KMS-11 (cell line): ENCODE measurements at regions not wholly inside any gene's neighbourhood (a gene's known extent, or its start where the extent isn't known, plus 50 kb on each side); places are given as distances from the start of the nearest gene placed in this dataset.
"Not testable (repeated sequence)": the region's sequence is repeated elsewhere in the genome, so short reads cannot be mapped to it uniquely, and the experiment has no call there.

ENCODE experiments used
- H2AFZ ChIP-seq: fragments of 200-600 bp; sonication (generic); 2 replicates; pipeline ENCODE4 v1.6.1; 2016; ENCODE audit warnings: antibody characterized with exemption, mixed run types, low read depth
- H3K27ac ChIP-seq: fragments of 200-600 bp; sonication (generic); 2 replicates; pipeline ENCODE4 v1.6.1; 2016; ENCODE audit warnings: mild to moderate bottlenecking, mixed run types
- H3K27me3 ChIP-seq: fragments of 200-600 bp; sonication (generic); 2 replicates; pipeline ENCODE4 v1.6.1; 2017; ENCODE audit warnings: mild to moderate bottlenecking, low read depth, mixed run types, moderate library complexity; ENCODE audit not compliant: insufficient read depth
- H3K36me3 ChIP-seq: fragments of 200-600 bp; sonication (generic); 2 replicates; pipeline ENCODE4 v1.6.1; 2017; ENCODE audit warnings: mild to moderate bottlenecking, mixed run types; ENCODE audit not compliant: insufficient read depth
- H3K4me1 ChIP-seq: fragments of 200-600 bp; sonication (generic); 2 replicates; pipeline ENCODE4 v1.6.1; 2016; ENCODE audit warnings: mild to moderate bottlenecking, low read depth, mixed run types; ENCODE audit not compliant: poor library complexity, severe bottlenecking
- H3K4me2 ChIP-seq: fragments of 200-600 bp; sonication (generic); 2 replicates; pipeline ENCODE4 v1.7.0; 2016; ENCODE audit warnings: mild to moderate bottlenecking, mixed run types
- H3K4me3 ChIP-seq: fragments of 200-600 bp; sonication (generic); IDR thresholded peaks from 2 replicates; pipeline ENCODE4 v1.6.1; 2017; ENCODE audit warnings: low read depth, low read length, mixed read lengths; ENCODE audit not compliant: insufficient read depth
- H3K79me2 ChIP-seq: fragments of 200-600 bp; sonication (generic); 2 replicates; pipeline ENCODE4 v1.6.1; 2016; ENCODE audit warnings: low read depth, mixed run types; ENCODE audit not compliant: insufficient read depth
- H3K9ac ChIP-seq: fragments of 200-600 bp; sonication (generic); 2 replicates; pipeline ENCODE4 v1.6.1; 2016; ENCODE audit warnings: mild to moderate bottlenecking, mixed run types
- H4K20me1 ChIP-seq: fragments of 200-600 bp; sonication (generic); 2 replicates; pipeline ENCODE4 v1.6.1; 2016; ENCODE audit warnings: mild to moderate bottlenecking, mixed run types; ENCODE audit not compliant: insufficient read depth
- TF ChIP-seq, protein P1 (sequence below): fragments of 200-600 bp; sonication (generic); conservative IDR thresholded peaks from 2 replicates; pipeline ENCODE4 v1.6.1; 2017; ENCODE audit warnings: low read depth, mild to moderate bottlenecking, antibody characterized with exemption, low read length, moderate library complexity, mixed read lengths

- Histone ChIP-seq H3K4me1 (no peaks in the 10 kb centered on the region), H3K4me2 (no peak overlapping the region), H3K27ac (no peak overlapping the region), H3K79me2 (no peaks in the 10 kb centered on the region), H3K9ac (no peak overlapping the region), H3K36me3 (no peaks in the 10 kb centered on the region), H3K4me3 (no peak overlapping the region), H3K27me3 (no peaks in the 10 kb centered on the region), H4K20me1 (no peaks in the 10 kb centered on the region), H2AFZ (no peak overlapping the region)
- TF ChIP-seq, protein P1, sequence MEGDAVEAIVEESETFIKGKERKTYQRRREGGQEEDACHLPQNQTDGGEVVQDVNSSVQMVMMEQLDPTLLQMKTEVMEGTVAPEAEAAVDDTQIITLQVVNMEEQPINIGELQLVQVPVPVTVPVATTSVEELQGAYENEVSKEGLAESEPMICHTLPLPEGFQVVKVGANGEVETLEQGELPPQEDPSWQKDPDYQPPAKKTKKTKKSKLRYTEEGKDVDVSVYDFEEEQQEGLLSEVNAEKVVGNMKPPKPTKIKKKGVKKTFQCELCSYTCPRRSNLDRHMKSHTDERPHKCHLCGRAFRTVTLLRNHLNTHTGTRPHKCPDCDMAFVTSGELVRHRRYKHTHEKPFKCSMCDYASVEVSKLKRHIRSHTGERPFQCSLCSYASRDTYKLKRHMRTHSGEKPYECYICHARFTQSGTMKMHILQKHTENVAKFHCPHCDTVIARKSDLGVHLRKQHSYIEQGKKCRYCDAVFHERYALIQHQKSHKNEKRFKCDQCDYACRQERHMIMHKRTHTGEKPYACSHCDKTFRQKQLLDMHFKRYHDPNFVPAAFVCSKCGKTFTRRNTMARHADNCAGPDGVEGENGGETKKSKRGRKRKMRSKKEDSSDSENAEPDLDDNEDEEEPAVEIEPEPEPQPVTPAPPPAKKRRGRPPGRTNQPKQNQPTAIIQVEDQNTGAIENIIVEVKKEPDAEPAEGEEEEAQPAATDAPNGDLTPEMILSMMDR: no peak
Observed at GRCh38 chr12:94916663-94917062, 86.8 kb downstream of the NDUFA12 start.

GRCh38 chr12:94909663-94910062 lies 93.8 kb downstream of the NDUFA12 start:
- Histone ChIP-seq H3K79me2 (no peaks in the 10 kb centered on the region), H3K4me2 (no peak overlapping the region), H2AFZ (no peak overlapping the region), H3K4me3 (no peak overlapping the region), H4K20me1 (no peaks in the 10 kb centered on the region), H3K36me3 (no peaks in the 10 kb centered on the region), H3K27me3 (no peaks in the 10 kb centered on the region), H3K4me1 (no peaks in the 10 kb centered on the region), H3K9ac (no peak overlapping the region), H3K27ac (no peak overlapping the region)
- TF ChIP-seq, protein P1: no peak

DNA sequence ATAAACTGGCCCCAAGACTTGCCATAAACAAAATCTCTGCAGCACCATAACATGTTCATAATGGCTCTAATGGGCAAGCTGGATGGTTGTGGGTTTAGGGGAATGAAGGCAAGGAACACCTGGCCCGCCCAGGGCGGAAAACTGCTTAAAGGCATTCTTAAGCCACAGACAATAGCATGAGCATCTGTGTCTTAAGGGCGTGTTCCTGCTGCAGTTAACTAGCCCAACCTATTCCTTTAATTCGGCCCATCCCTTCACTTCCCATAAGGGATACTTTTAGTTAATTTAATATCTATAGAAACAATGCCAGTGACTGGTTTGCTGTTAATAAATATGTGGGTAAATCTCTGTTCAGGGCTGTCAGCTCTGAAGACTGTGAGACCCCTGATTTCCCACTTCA lies 97.7 kb downstream of the NDUFA12 start:
- not testable (repeated sequence) for H3K27me3 ChIP-seq, H3K36me3 ChIP-seq, H3K27ac ChIP-seq, H3K4me2 ChIP-seq, H3K4me3 ChIP-seq, H3K4me1 ChIP-seq, H4K20me1 ChIP-seq, H2AFZ ChIP-seq, H3K79me2 ChIP-seq, H3K9ac ChIP-seq

- Histone ChIP-seq H3K9ac (no peak overlapping the region), H3K4me1 (no peaks in the 10 kb centered on the region), H3K79me2 (no peaks in the 10 kb centered on the region), H3K4me2 (no peak overlapping the region), H3K36me3 (no peaks in the 10 kb centered on the region), H2AFZ (no peak overlapping the region), H3K4me3 (no peak overlapping the region), H4K20me1 (no peaks in the 10 kb centered on the region), H3K27ac (no peak overlapping the region), H3K27me3 (no peaks in the 10 kb centered on the region)
- TF ChIP-seq, protein P1: no peak
Observed at GRCh38 chr12:94900496-94900895, 103.0 kb downstream of the NDUFA12 start.

- Histone ChIP-seq H3K4me1 (no peaks in the 10 kb centered on the region), H3K4me2 (no peak overlapping the region), H3K4me3 (no peak overlapping the region), H4K20me1 (no peaks in the 10 kb centered on the region), H3K27ac (no peak overlapping the region), H2AFZ (no peak overlapping the region), H3K36me3 (no peaks in the 10 kb centered on the region), H3K79me2 (no peaks in the 10 kb centered on the region), H3K9ac (no peak overlapping the region), H3K27me3 (no peaks in the 10 kb centered on the region)
- TF ChIP-seq, protein P1: no peak
Observed at GRCh38 chr12:94898388-94898787, 105.1 kb downstream of the NDUFA12 start.
